Progenitor cell of endocrine pancreas (in vitro differentiated cells): ENCODE measurements at regions not wholly inside any gene's neighbourhood (a gene's known extent, or its start where the extent isn't known, plus 50 kb on each side); places are given as distances from the start of the nearest gene placed in this dataset.

Experiments used
- DNase-seq: peaks from one replicate; pipeline ENCODE4 v3.0.0; 2021; ENCODE audit warnings: low spot score; ENCODE audit not compliant: unreplicated experiment
- H3K27ac Mint-ChIP-seq: 2 replicates; pipeline ENCODE4 v1.8.0; 2021; ENCODE audit warnings: mild to moderate bottlenecking, moderate library complexity, mixed read lengths
- H3K27me3 Mint-ChIP-seq: 2 replicates; pipeline ENCODE4 v1.8.0; 2021; ENCODE audit warnings: mixed read lengths
- H3K36me3 Mint-ChIP-seq: 2 replicates; pipeline ENCODE4 v1.8.0; 2022; ENCODE audit warnings: mixed read lengths; ENCODE audit not compliant: insufficient read depth
- H3K4me1 Mint-ChIP-seq: 2 replicates; pipeline ENCODE4 v1.8.0; 2021; ENCODE audit warnings: low read depth, mixed read lengths
- H3K4me3 Mint-ChIP-seq: 2 replicates; pipeline ENCODE4 v1.8.0; 2021; ENCODE audit warnings: low read depth, mild to moderate bottlenecking, moderate library complexity, mixed read lengths
- H3K9me3 Mint-ChIP-seq: 2 replicates; pipeline ENCODE4 v1.8.0; 2021; ENCODE audit warnings: low read depth, mixed read lengths
- TF ChIP-seq, protein P1 (sequence below): fragments of 200-600 bp; sonication (generic); IDR thresholded peaks from one replicate; pipeline ENCODE4 v1.5.0; 2021; ENCODE audit warnings: antibody characterized with exemption, mild to moderate bottlenecking; ENCODE audit not compliant: unreplicated experiment

GRCh38 chr10:65196111-65196510 is 1674.9 kb downstream of the REEP3 start:
- Mint-ChIP-seq H3K27me3 (no peaks in the 10 kb centered on the region), H3K27ac (no peak overlapping the region), H3K36me3 (no peaks in the 10 kb centered on the region), H3K4me3 (no peak overlapping the region), H3K9me3 (no peaks in the 10 kb centered on the region), H3K4me1 (no peaks in the 10 kb centered on the region)
- DNase-seq = no peak
- TF ChIP-seq, protein P1, sequence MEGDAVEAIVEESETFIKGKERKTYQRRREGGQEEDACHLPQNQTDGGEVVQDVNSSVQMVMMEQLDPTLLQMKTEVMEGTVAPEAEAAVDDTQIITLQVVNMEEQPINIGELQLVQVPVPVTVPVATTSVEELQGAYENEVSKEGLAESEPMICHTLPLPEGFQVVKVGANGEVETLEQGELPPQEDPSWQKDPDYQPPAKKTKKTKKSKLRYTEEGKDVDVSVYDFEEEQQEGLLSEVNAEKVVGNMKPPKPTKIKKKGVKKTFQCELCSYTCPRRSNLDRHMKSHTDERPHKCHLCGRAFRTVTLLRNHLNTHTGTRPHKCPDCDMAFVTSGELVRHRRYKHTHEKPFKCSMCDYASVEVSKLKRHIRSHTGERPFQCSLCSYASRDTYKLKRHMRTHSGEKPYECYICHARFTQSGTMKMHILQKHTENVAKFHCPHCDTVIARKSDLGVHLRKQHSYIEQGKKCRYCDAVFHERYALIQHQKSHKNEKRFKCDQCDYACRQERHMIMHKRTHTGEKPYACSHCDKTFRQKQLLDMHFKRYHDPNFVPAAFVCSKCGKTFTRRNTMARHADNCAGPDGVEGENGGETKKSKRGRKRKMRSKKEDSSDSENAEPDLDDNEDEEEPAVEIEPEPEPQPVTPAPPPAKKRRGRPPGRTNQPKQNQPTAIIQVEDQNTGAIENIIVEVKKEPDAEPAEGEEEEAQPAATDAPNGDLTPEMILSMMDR = no peak

GRCh38 chr10:65197935-65198334 is 1676.7 kb downstream of the REEP3 start:
- Mint-ChIP-seq H3K9me3 (no peaks in the 10 kb centered on the region), H3K4me1 (no peaks in the 10 kb centered on the region), H3K27ac (no peak overlapping the region), H3K36me3 (no peaks in the 10 kb centered on the region), H3K27me3 (no peaks in the 10 kb centered on the region), H3K4me3 (no peak overlapping the region)
- DNase-seq = no peak
- TF ChIP-seq, protein P1 = no peak

DNA sequence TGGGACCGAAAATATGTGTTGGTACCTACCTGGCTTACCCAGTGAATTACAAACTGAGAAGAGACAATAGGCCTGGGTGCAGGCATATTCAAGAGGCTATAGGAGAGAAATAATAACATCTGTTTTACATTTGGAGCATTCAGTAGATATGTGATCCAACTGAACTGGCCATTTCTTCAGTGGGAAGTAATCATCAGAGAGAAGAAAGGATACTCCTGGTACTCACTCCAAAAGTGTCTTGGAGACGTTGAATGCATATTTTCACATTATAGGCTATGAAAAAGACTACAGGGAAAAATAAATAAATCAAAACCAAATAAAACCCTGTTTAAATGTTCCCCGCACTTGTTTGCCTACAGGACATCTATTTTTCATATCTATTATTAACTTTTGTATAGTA is 1680.3 kb downstream of the REEP3 start:
- no peaks in the 10 kb centered on the region for H3K36me3 Mint-ChIP-seq
- TF ChIP-seq, protein P1 = no peak
- no peaks in the 10 kb centered on the region for H3K9me3 Mint-ChIP-seq
- no peak overlapping the region for H3K4me3 Mint-ChIP-seq
- H3K4me1 Mint-ChIP-seq = no peaks in the 10 kb centered on the region
- H3K27me3 Mint-ChIP-seq = no peaks in the 10 kb centered on the region
- no peak overlapping the region for H3K27ac Mint-ChIP-seq
- no peak for DNase-seq

- Mint-ChIP-seq H3K27ac (no peak overlapping the region), H3K36me3 (no peaks in the 10 kb centered on the region), H3K4me3 (no peak overlapping the region), H3K9me3 (no peaks in the 10 kb centered on the region), H3K4me1 (no peaks in the 10 kb centered on the region), H3K27me3 (no peaks in the 10 kb centered on the region)
- TF ChIP-seq, protein P1 = no peak
- DNase-seq = no peak
These were observed 1683.8 kb downstream of the REEP3 start for GRCh38 chr10:65204999-65205398.

DNA sequence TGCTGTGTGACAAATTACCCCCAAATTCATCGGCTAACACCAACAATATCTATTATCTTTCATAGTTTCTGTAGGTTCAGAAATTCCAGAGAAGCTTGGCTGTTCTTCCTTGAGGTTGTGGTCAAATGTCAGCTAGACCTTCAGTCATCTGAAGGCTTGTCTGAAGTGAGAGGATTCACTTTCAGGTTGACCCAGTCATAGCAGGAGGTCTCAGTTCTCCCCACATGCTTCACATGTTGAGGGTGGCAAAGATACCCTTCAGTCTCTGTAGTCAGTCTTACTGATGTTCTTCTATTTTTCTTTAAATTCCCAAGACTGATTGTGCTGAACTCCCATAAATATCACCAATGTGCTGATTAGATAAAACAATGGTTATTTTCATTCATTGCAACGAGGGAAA is 1692.0 kb downstream of the REEP3 start:
- TF ChIP-seq, protein P1 = no peak
- Mint-ChIP-seq H3K9me3 (peaks cover 4% of the 10 kb centered on the region), H3K4me3 (no peak overlapping the region), H3K36me3 (no peaks in the 10 kb centered on the region), H3K4me1 (no peaks in the 10 kb centered on the region), H3K27me3 (no peaks in the 10 kb centered on the region), H3K27ac (no peak overlapping the region)
- no peak for DNase-seq
